CD14-positive monocyte (primary cell): ENCODE measurements at regions not wholly inside any gene's neighbourhood (a gene's known extent, or its start where the extent isn't known, plus 50 kb on each side); places are given as distances from the start of the nearest gene placed in this dataset.

Experiments used
- DNase-seq, 3 donors: peaks; one replicate each; pipeline ENCODE4 v3.0.0-alpha.2; 2011 to 2022
- H2AFZ ChIP-seq: 2 replicates; pipeline ENCODE4 v1.6.0; 2012; ENCODE audit warnings: mild to moderate bottlenecking, low read depth, low read length, inconsistent platforms; ENCODE audit not compliant: insufficient read depth, poor library complexity, severe bottlenecking
- H3K27ac ChIP-seq, 2 donors: 1 replicate in 1 of 2; 2 replicates in 1 of 2; pipeline ENCODE4 v1.5.1; 2012 to 2013; ENCODE audit warnings: low read length in 2 of 2, control low read depth in 1 of 2, inconsistent platforms in 1 of 2, low read depth in 1 of 2, mild to moderate bottlenecking in 1 of 2
- H3K27me3 ChIP-seq, 2 donors: one replicate each; pipeline versions ENCODE4 v1.6.0 to v1.6.1; 2011 to 2013; ENCODE audit warnings: low read length in 2 of 2; ENCODE audit not compliant: control insufficient read depth in 2 of 2, insufficient read depth in 2 of 2
- H3K36me3 ChIP-seq, 2 donors: replicated peaks in 1 of 2; 1 replicate in 1 of 2; 2 replicates in 1 of 2; pipeline versions ENCODE4 v1.5.1 to v1.6.1; 2012 to 2013; ENCODE audit warnings: low read length in 2 of 2, control low read depth in 1 of 2, inconsistent platforms in 1 of 2, mild to moderate bottlenecking in 1 of 2; ENCODE audit not compliant: insufficient read depth in 2 of 2, control insufficient read depth in 1 of 2
- H3K4me1 ChIP-seq, 2 donors: 1 replicate in 1 of 2; 2 replicates in 1 of 2; pipeline versions ENCODE4 v1.5.1 to v1.6.1; 2012 to 2013; ENCODE audit warnings: low read length in 2 of 2, control low read depth in 1 of 2, inconsistent platforms in 1 of 2, mild to moderate bottlenecking in 1 of 2, moderate library complexity in 1 of 2; ENCODE audit not compliant: insufficient read depth in 2 of 2, control insufficient read depth in 1 of 2
- H3K4me2 ChIP-seq: replicated peaks from 2 replicates; pipeline ENCODE3; 2012; ENCODE audit warnings: low read length, moderate library complexity, mild to moderate bottlenecking; ENCODE audit not compliant: poor library complexity, severe bottlenecking; ENCODE audit errors: extremely low read depth
- H3K4me3 ChIP-seq, 3 experiments: fragments of 200-600 bp in 1 of 3; sonication (generic) in 1 of 3; replicated peaks in 1 of 3; 1 replicate in 2 of 3; 2 replicates in 1 of 3; pipeline ENCODE4 v1.5.1; 2011 to 2013; ENCODE audit warnings: low read length in 3 of 3, mild to moderate bottlenecking in 3 of 3, control low read depth in 2 of 3, low read depth in 2 of 3, inconsistent platforms in 1 of 3, moderate library complexity in 1 of 3
- H3K79me2 ChIP-seq: 2 replicates; pipeline ENCODE4 v1.6.0; 2012; ENCODE audit warnings: mild to moderate bottlenecking, control low read depth, inconsistent platforms, low read length, moderate library complexity; ENCODE audit not compliant: insufficient read depth
- H3K9ac ChIP-seq: 2 replicates; pipeline ENCODE4 v1.6.0; 2017; ENCODE audit warnings: low read length, mild to moderate bottlenecking; ENCODE audit not compliant: insufficient read depth, poor library complexity, severe bottlenecking
- H3K9me3 ChIP-seq, 2 donors: replicated peaks in 1 of 2; 1 replicate in 1 of 2; 2 replicates in 1 of 2; pipeline versions ENCODE4 v1.5.1 to v1.6.1; 2012 to 2013; ENCODE audit warnings: low read length in 2 of 2, control low read depth in 1 of 2; ENCODE audit not compliant: control insufficient read depth in 1 of 2, insufficient read depth in 1 of 2
- H4K20me1 ChIP-seq: 2 replicates; pipeline ENCODE4 v1.6.0; 2012; ENCODE audit warnings: mild to moderate bottlenecking, low read length, control low read depth, moderate library complexity; ENCODE audit not compliant: insufficient read depth
- H3K27ac Mint-ChIP-seq, 7 donors: one replicate each; pipeline ENCODE4 v1.8.0; 2020; ENCODE audit warnings: mild to moderate bottlenecking in 7 of 7, mixed read lengths in 7 of 7, moderate library complexity in 6 of 7, inconsistent platforms in 2 of 7
- H3K27me3 Mint-ChIP-seq, 3 donors: one replicate each; pipeline ENCODE4 v1.8.0; 2021 to 2022; ENCODE audit warnings: low read depth in 3 of 3, mild to moderate bottlenecking in 3 of 3, mixed read lengths in 3 of 3, moderate library complexity in 3 of 3, inconsistent platforms in 1 of 3
- H3K36me3 Mint-ChIP-seq, 2 donors: one replicate each; pipeline ENCODE4 v1.8.0; 2020; ENCODE audit warnings: mixed read lengths in 2 of 2, inconsistent platforms in 1 of 2, mild to moderate bottlenecking in 1 of 2
- H3K4me1 Mint-ChIP-seq: one replicate; pipeline ENCODE4 v1.8.0; 2020; ENCODE audit warnings: mild to moderate bottlenecking, mixed read lengths
- H3K4me3 Mint-ChIP-seq, 2 donors: one replicate each; pipeline ENCODE4 v1.8.0; 2020; ENCODE audit warnings: mild to moderate bottlenecking in 2 of 2, mixed read lengths in 2 of 2, moderate library complexity in 1 of 2
- H3K9me3 Mint-ChIP-seq, 7 donors: one replicate each; pipeline ENCODE4 v1.8.0; 2020 to 2022; ENCODE audit warnings: mixed read lengths in 7 of 7, mild to moderate bottlenecking in 6 of 7, moderate library complexity in 6 of 7, inconsistent platforms in 2 of 7
- WGBS: methylation state at CpG from one replicate; pipeline ENCODE4 v1.1.5; 2013; ENCODE audit warnings: missing lambda C conversion rate; ENCODE audit not compliant: insufficient coverage; 5-methylcytosine and 5-hydroxymethylcytosine counted together
- intact Hi-C, 2 donors: fragments of 100-400 bp; cut with micrococcal nuclease; formaldehyde crosslinking; loops; one replicate each; pipeline versions ENCODE4 v1.15.0 to v1.15.1; 2023
- TF ChIP-seq, protein P1 (sequence below): fragments of 200-600 bp; IDR thresholded peaks from one replicate; pipeline ENCODE4 v1.8.0; 2022; ENCODE audit warnings: antibody characterized with exemption, mild to moderate bottlenecking

DNA sequence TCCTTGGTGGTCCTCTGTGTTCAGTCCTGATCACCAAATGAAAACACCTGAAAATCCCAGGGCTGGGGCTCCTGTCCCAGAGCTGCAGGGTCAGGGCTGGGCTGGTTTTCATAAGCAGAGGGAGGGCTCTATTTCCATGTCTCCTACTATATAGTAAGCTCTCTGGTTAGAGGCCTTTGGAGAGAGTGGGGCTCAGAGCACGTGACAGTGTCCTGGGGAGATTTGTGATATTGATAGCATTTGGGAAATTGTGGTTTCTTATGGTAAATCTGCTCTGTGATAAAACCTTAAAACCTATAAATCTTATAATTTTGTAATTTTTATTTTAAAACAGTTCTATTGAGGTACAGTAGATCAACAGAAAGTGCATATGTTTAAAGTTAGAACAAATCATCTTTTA, 1202.2 kb downstream of the TMEM121 start:
- Histone ChIP-seq H3K36me3 (no peaks in the 10 kb centered on the region), H3K9me3 (no peaks in the 10 kb centered on the region), H3K27ac (no peak overlapping the region), H3K4me1 (no peaks in the 10 kb centered on the region), H4K20me1 (no peaks in the 10 kb centered on the region), H2AFZ (no peak overlapping the region), H3K9ac (no peak overlapping the region), H3K4me3 (no peak overlapping the region), H3K27me3 (no peaks in the 10 kb centered on the region), H3K79me2 (no peaks in the 10 kb centered on the region), H3K4me2 (no peak overlapping the region)
- Mint-ChIP-seq H3K27me3 (no peaks in the 10 kb centered on the region), H3K27ac (no peak overlapping the region), H3K4me3 (no peak overlapping the region), H3K9me3 (peaks cover 0 to 3% (median 0%) of the 10 kb centered on the region in 7 donors), H3K4me1 (no peaks in the 10 kb centered on the region), H3K36me3 (no peaks in the 10 kb centered on the region)
- DNase-seq: no peak
- intact Hi-C loops: no loop called here
- no CpG with 5 or more reads among the region's 1 CpG for WGBS
- TF ChIP-seq, protein P1, sequence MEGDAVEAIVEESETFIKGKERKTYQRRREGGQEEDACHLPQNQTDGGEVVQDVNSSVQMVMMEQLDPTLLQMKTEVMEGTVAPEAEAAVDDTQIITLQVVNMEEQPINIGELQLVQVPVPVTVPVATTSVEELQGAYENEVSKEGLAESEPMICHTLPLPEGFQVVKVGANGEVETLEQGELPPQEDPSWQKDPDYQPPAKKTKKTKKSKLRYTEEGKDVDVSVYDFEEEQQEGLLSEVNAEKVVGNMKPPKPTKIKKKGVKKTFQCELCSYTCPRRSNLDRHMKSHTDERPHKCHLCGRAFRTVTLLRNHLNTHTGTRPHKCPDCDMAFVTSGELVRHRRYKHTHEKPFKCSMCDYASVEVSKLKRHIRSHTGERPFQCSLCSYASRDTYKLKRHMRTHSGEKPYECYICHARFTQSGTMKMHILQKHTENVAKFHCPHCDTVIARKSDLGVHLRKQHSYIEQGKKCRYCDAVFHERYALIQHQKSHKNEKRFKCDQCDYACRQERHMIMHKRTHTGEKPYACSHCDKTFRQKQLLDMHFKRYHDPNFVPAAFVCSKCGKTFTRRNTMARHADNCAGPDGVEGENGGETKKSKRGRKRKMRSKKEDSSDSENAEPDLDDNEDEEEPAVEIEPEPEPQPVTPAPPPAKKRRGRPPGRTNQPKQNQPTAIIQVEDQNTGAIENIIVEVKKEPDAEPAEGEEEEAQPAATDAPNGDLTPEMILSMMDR: no peak

DNA sequence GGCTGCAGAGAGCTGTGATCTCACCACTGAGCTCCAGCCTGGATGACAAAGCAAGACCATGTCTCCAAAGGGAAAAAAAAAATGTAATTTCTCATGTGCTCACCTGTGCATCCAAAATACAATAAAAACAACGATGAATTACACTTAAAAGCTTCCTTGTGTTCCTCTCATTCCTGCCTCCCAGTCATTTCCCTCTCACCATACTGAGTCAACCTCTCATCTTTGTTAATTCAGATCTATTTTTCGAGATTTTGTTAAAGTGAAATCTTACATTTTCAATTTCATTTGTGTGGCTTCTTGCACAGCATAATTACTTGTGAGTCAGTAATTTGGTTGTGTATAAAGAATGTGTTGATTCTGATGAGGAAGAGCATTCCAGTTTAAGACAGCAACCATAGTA, 1203.2 kb downstream of the TMEM121 start:
- H3K36me3 ChIP-seq: no peaks in the 10 kb centered on the region
- Mint-ChIP-seq H3K27ac (no peak overlapping the region), H3K27me3 (no peaks in the 10 kb centered on the region), H3K4me3 (no peak overlapping the region), H3K4me1 (no peaks in the 10 kb centered on the region), H3K36me3 (no peaks in the 10 kb centered on the region), H3K9me3 (peaks cover 0 to 3% (median 0%) of the 10 kb centered on the region in 7 donors)
- H3K4me2 ChIP-seq: no peak overlapping the region
- no peak for DNase-seq
- H3K79me2 ChIP-seq: no peaks in the 10 kb centered on the region
- no peak overlapping the region for H3K27ac ChIP-seq
- intact Hi-C loops: no loop called here
- no peak overlapping the region for H3K9ac ChIP-seq
- WGBS: no CpG with 5 or more reads among the region's 2 CpGs
- TF ChIP-seq, protein P1: no peak
- H3K4me3 ChIP-seq: no peak overlapping the region
- no peaks in the 10 kb centered on the region for H3K27me3 ChIP-seq
- H4K20me1 ChIP-seq: no peaks in the 10 kb centered on the region
- no peaks in the 10 kb centered on the region for H3K9me3 ChIP-seq
- no peaks in the 10 kb centered on the region for H3K4me1 ChIP-seq
- H2AFZ ChIP-seq: no peak overlapping the region
